H9 (cell line): ENCODE measurements at regions not wholly inside any gene's neighbourhood (a gene's known extent, or its start where the extent isn't known, plus 50 kb on each side); places are given as distances from the start of the nearest gene placed in this dataset.

Experiments used
- DNase-seq: peaks from one replicate; pipeline ENCODE4 v3.0.0-alpha.2; 2017
- H2AFZ ChIP-seq: one replicate; pipeline ENCODE4 v1.6.1; 2013; ENCODE audit warnings: mild to moderate bottlenecking, low read length, control low read depth, moderate library complexity
- H2AK5ac ChIP-seq: 2 replicates; pipeline ENCODE4 v1.6.1; 2013; ENCODE audit warnings: low read length, control low read depth, mixed read lengths; ENCODE audit not compliant: insufficient read length
- H2BK120ac ChIP-seq: one replicate; pipeline ENCODE4 v1.6.1; 2013; ENCODE audit warnings: low read depth, mild to moderate bottlenecking, low read length, control low read depth, inconsistent platforms; ENCODE audit not compliant: poor library complexity, severe bottlenecking
- H2BK12ac ChIP-seq: 2 replicates; pipeline ENCODE4 v1.6.1; 2013; ENCODE audit warnings: low read length, control low read depth, mixed read lengths, low read depth; ENCODE audit not compliant: insufficient read length
- H2BK15ac ChIP-seq: 2 replicates; pipeline ENCODE4 v1.6.1; 2013; ENCODE audit warnings: low read depth, low read length, control low read depth
- H2BK20ac ChIP-seq: one replicate; pipeline ENCODE4 v1.6.1; 2013; ENCODE audit warnings: low read depth, mild to moderate bottlenecking, low read length, control low read depth, inconsistent platforms; ENCODE audit not compliant: poor library complexity, severe bottlenecking
- H2BK5ac ChIP-seq: 2 replicates; pipeline ENCODE4 v1.6.1; 2013; ENCODE audit warnings: low read length, control low read depth, mixed read lengths; ENCODE audit not compliant: insufficient read length
- H3K14ac ChIP-seq: 2 replicates; pipeline ENCODE4 v1.6.1; 2013; ENCODE audit warnings: low read length, control low read depth; ENCODE audit not compliant: insufficient read depth
- H3K18ac ChIP-seq: 2 replicates; pipeline ENCODE4 v1.6.1; 2013; ENCODE audit warnings: low read depth, mild to moderate bottlenecking, mixed read lengths, low read length, control low read depth; ENCODE audit not compliant: insufficient read length
- H3K23ac ChIP-seq: 2 replicates; pipeline ENCODE4 v1.6.1; 2013; ENCODE audit warnings: low read length, control low read depth, mixed read lengths, low read depth; ENCODE audit not compliant: insufficient read length
- H3K23me2 ChIP-seq: 2 replicates; pipeline ENCODE4 v1.6.1; 2013; ENCODE audit warnings: low read depth, mild to moderate bottlenecking, mixed read lengths, low read length, control low read depth; ENCODE audit not compliant: insufficient read length, poor library complexity, severe bottlenecking
- H3K27ac ChIP-seq: 2 replicates; pipeline ENCODE4 v1.5.1; 2013; ENCODE audit warnings: low read length, control low read depth, mixed read lengths, low read depth; ENCODE audit not compliant: insufficient read length
- H3K27me3 ChIP-seq: 2 replicates; pipeline ENCODE4 v1.6.1; 2013; ENCODE audit warnings: low read length, control low read depth, inconsistent platforms; ENCODE audit not compliant: insufficient read depth
- H3K4ac ChIP-seq: 2 replicates; pipeline ENCODE4 v1.6.1; 2013; ENCODE audit warnings: low read depth, mild to moderate bottlenecking, control low read depth, inconsistent platforms, low read length, moderate library complexity
- H3K4me1 ChIP-seq: 2 replicates; pipeline ENCODE4 v1.6.1; 2013; ENCODE audit warnings: low read length, control low read depth, inconsistent platforms; ENCODE audit not compliant: insufficient read depth
- H3K4me2 ChIP-seq: 2 replicates; pipeline ENCODE4 v1.6.1; 2013; ENCODE audit warnings: low read length, control low read depth, mixed read lengths; ENCODE audit not compliant: insufficient read length, insufficient read depth
- H3K56ac ChIP-seq: 2 replicates; pipeline ENCODE4 v1.6.1; 2013; ENCODE audit warnings: low read depth, mild to moderate bottlenecking, mixed read lengths, low read length, control low read depth; ENCODE audit not compliant: insufficient read length
- H3K79me1 ChIP-seq: 2 replicates; pipeline ENCODE4 v1.6.1; 2013; ENCODE audit warnings: low read depth, mild to moderate bottlenecking, moderate library complexity, low read length, control low read depth, inconsistent platforms; ENCODE audit not compliant: insufficient read depth, poor library complexity, severe bottlenecking
- H3K79me2 ChIP-seq: 2 replicates; pipeline ENCODE4 v1.6.1; 2013; ENCODE audit warnings: low read length, control low read depth, inconsistent platforms; ENCODE audit not compliant: insufficient read depth
- H3K9ac ChIP-seq: 2 replicates; pipeline ENCODE4 v1.6.1; 2013; ENCODE audit warnings: low read length, control low read depth, mixed read lengths; ENCODE audit not compliant: insufficient read length; ENCODE audit errors: extremely low read depth
- H3K9me3 ChIP-seq: one replicate; pipeline ENCODE4 v1.6.1; 2013; ENCODE audit warnings: low read depth, low read length, inconsistent platforms; ENCODE audit not compliant: control insufficient read depth
- H3T11ph ChIP-seq: one replicate; pipeline ENCODE4 v1.6.1; 2013; ENCODE audit warnings: mild to moderate bottlenecking, low read length, control low read depth, inconsistent platforms
- H4K20me1 ChIP-seq: one replicate; pipeline ENCODE4 v1.6.1; 2013; ENCODE audit not compliant: control insufficient read depth, insufficient read length, insufficient read depth
- H4K5ac ChIP-seq: 2 replicates; pipeline ENCODE4 v1.6.1; 2013; ENCODE audit warnings: low read depth, mild to moderate bottlenecking, mixed read lengths, low read length, control low read depth; ENCODE audit not compliant: insufficient read length
- H4K8ac ChIP-seq: replicated peaks from 2 replicates; pipeline ENCODE4 v1.6.1; 2013; ENCODE audit warnings: low read length, control low read depth, mixed read lengths, low read depth; ENCODE audit not compliant: insufficient read length
- H4K91ac ChIP-seq: 2 replicates; pipeline ENCODE4 v1.6.1; 2013; ENCODE audit warnings: low read depth, mild to moderate bottlenecking, moderate library complexity, mixed read lengths, low read length, control low read depth; ENCODE audit not compliant: insufficient read length
- H3K27ac Mint-ChIP-seq, 3 experiments: 2 replicates in 2 of 3; 3 replicates in 1 of 3; pipeline ENCODE4 v1.8.0; 2020 to 2021; ENCODE audit warnings: mixed read lengths in 3 of 3, mild to moderate bottlenecking in 1 of 3, moderate library complexity in 1 of 3
- H3K27me3 Mint-ChIP-seq: 2 replicates; pipeline ENCODE4 v1.8.0; 2021; ENCODE audit warnings: low read depth, mild to moderate bottlenecking, moderate library complexity, mixed read lengths
- H3K36me3 Mint-ChIP-seq, 3 experiments: 2 replicates in 2 of 3; 3 replicates in 1 of 3; pipeline ENCODE4 v1.8.0; 2020 to 2021; ENCODE audit warnings: low read depth in 3 of 3, mixed read lengths in 3 of 3; ENCODE audit not compliant: insufficient read depth in 1 of 3
- H3K4me1 Mint-ChIP-seq, 2 experiments: 2 replicates each; pipeline ENCODE4 v1.8.0; 2020; ENCODE audit warnings: mixed read lengths in 2 of 2
- H3K4me3 Mint-ChIP-seq, 2 experiments: 2 replicates in 1 of 2; 3 replicates in 1 of 2; pipeline ENCODE4 v1.8.0; 2020 to 2021; ENCODE audit warnings: mild to moderate bottlenecking in 2 of 2, mixed read lengths in 2 of 2, moderate library complexity in 1 of 2
- H3K9me3 Mint-ChIP-seq, 2 experiments: 2 replicates in 1 of 2; 3 replicates in 1 of 2; pipeline ENCODE4 v1.8.0; 2020; ENCODE audit warnings: mild to moderate bottlenecking in 2 of 2, mixed read lengths in 2 of 2, moderate library complexity in 1 of 2
- CTCF ChIP-seq: fragments of 200-600 bp; sonication (generic); conservative IDR thresholded peaks from 3 replicates; pipeline ENCODE4 v1.8.0; 2021; ENCODE audit warnings: antibody characterized with exemption, mild to moderate bottlenecking

GRCh38 chr3:139746481-139746880 is 68.7 kb upstream of the NMNAT3 start:
- no peak for DNase-seq
- no peak overlapping the region for H3K27ac Mint-ChIP-seq
- H3K4me3 Mint-ChIP-seq = no peak overlapping the region

More at GRCh38 chr3:139746481-139746880, 68.7 kb upstream of the NMNAT3 start:
- TF ChIP-seq CTCF = no peak
- H3K36me3 Mint-ChIP-seq = no peaks in the 10 kb centered on the region; a peak in 1 of 7 replicates
- no peaks in the 10 kb centered on the region for H3K4me1 ChIP-seq
- no peak overlapping the region for H3K9ac ChIP-seq
- H3K9me3 Mint-ChIP-seq = peaks cover 4 to 12% of the 10 kb centered on the region in 2 experiments; a peak in 4 of 5 replicates
- H3K23ac ChIP-seq = no peak overlapping the region
- H3K27me3 Mint-ChIP-seq = no peaks in the 10 kb centered on the region
- no peak overlapping the region for H2BK120ac ChIP-seq
- H2AFZ ChIP-seq = no peak overlapping the region
- 0 out of 2 replicates have a peak, but pooled peaks cover 3% of the 10 kb centered on the region for H3K27me3 ChIP-seq
- no peak overlapping the region for H2BK5ac ChIP-seq
- H3K27ac ChIP-seq = no peak overlapping the region
- no peak overlapping the region for H3T11ph ChIP-seq
- no peak overlapping the region for H3K14ac ChIP-seq
- no peak overlapping the region for H4K5ac ChIP-seq
- H2BK15ac ChIP-seq = no peak overlapping the region
- H2BK12ac ChIP-seq = no peak overlapping the region
- peaks cover 6 to 10% of the 10 kb centered on the region in 2 experiments for H3K4me1 Mint-ChIP-seq
- H3K23me2 ChIP-seq = no peaks in the 10 kb centered on the region
- H2BK20ac ChIP-seq = no peak overlapping the region
- H3K4ac ChIP-seq = no peak overlapping the region
- no peak overlapping the region for H2AK5ac ChIP-seq
- no peaks in the 10 kb centered on the region for H4K20me1 ChIP-seq
- H4K91ac ChIP-seq = no peak overlapping the region
- H3K56ac ChIP-seq = no peak overlapping the region
- H4K8ac ChIP-seq = no peak overlapping the region
- H3K18ac ChIP-seq = no peak overlapping the region
- no peaks in the 10 kb centered on the region for H3K79me2 ChIP-seq
- no peaks in the 10 kb centered on the region for H3K79me1 ChIP-seq
- no peaks in the 10 kb centered on the region for H3K9me3 ChIP-seq
- H3K4me2 ChIP-seq = no peak overlapping the region
